Spleen (tissue), 7 donors: ENCODE measurements at regions not wholly inside any gene's neighbourhood (a gene's known extent, or its start where the extent isn't known, plus 50 kb on each side); places are given as distances from the start of the nearest gene placed in this dataset.

Experiments used
- CTCF ChIP-seq, 11 experiments: fragments of 200-600 bp in 7 of 11; fragments of 450-650 bp in 4 of 11; sonication (generic) in 4 of 11; IDR thresholded peaks in 8 of 11; conservative IDR thresholded peaks in 3 of 11; 1 replicate in 7 of 11; 2 replicates in 4 of 11; pipeline versions ENCODE4 v1.4.0 to v1.8.0; 2016 to 2021; ENCODE audit warnings: antibody characterized with exemption in 11 of 11, inconsistent platforms in 4 of 11, mild to moderate bottlenecking in 1 of 11
- POLR2A ChIP-seq, 3 donors: fragments of 450-650 bp; IDR thresholded peaks; one replicate each; pipeline ENCODE4 v1.5.1; 2017; ENCODE audit warnings: antibody characterized with exemption in 3 of 3, mild to moderate bottlenecking in 1 of 3
- POLR2AphosphoS5 ChIP-seq, 3 donors: sonication (generic); formaldehyde crosslinking; IDR thresholded peaks; one replicate each; pipeline ENCODE4 v1.5.1; 2017; ENCODE audit warnings: antibody characterized with exemption in 3 of 3
- donor health status: DM: no; HTN: no; CAD: no; lungs with moderate emphysema.
- donor health status: DM: no; HTN: no; CAD: no.
- donor health status: DM: no; HTN: no; CAD: no.

- TF ChIP-seq CTCF (IDR thresholded peaks at IDR 0.05 in 8 of 11, conservative IDR thresholded peaks at IDR 0.05 in 3 of 11): no peak
- no peak for TF ChIP-seq POLR2AphosphoS5 (IDR thresholded peaks at IDR 0.05)
- TF ChIP-seq POLR2A (IDR thresholded peaks at IDR 0.05): no peak
Observed at GRCh38 chr10:81021428-81022129, 483.9 kb downstream of the SH2D4B start.
